Activated CD8-positive, alpha-beta T cell treated with anti-CD3 and anti-CD28 coated beads for 36 hours (primary cell): ENCODE measurements at regions not wholly inside any gene's neighbourhood (a gene's known extent, or its start where the extent isn't known, plus 50 kb on each side); places are given as distances from the start of the nearest gene placed in this dataset.

Experiments used
- ATAC-seq: fragments of 200-7000 bp; cut with Tn5 transposase; one replicate; pipeline ENCODE4 v1.10.0; 2021; ENCODE audit warnings: mild to moderate bottlenecking, moderate library complexity
- CTCF ChIA-PET: fragments of 350-600 bp; sonication (Branson Sonifier 250); formaldehyde crosslinking; loops from one replicate; lab custom pipeline; 2021; ENCODE audit warnings: antibody characterized with exemption; lab: Charles Lee
- POLR2A ChIA-PET: fragments of 350-600 bp; sonication (Branson Sonifier 250); formaldehyde crosslinking; loops from one replicate; lab custom pipeline; 2021; ENCODE audit warnings: antibody characterized with exemption; lab: Charles Lee
- DNase-seq: peaks from one replicate; pipeline ENCODE4 v3.0.0-alpha.2; 2020
- H3K27ac Mint-ChIP-seq: one replicate; pipeline ENCODE4 v1.8.0; 2021; ENCODE audit warnings: mild to moderate bottlenecking, mixed read lengths
- H3K27me3 Mint-ChIP-seq: one replicate; pipeline ENCODE4 v1.8.0; 2021; ENCODE audit warnings: mixed read lengths
- H3K36me3 Mint-ChIP-seq: one replicate; pipeline ENCODE4 v1.8.0; 2021; ENCODE audit warnings: low read depth, mixed read lengths
- H3K4me1 Mint-ChIP-seq: one replicate; pipeline ENCODE4 v1.8.0; 2021; ENCODE audit warnings: low read depth, mixed read lengths
- H3K4me3 Mint-ChIP-seq: one replicate; pipeline ENCODE4 v1.8.0; 2021; ENCODE audit warnings: mild to moderate bottlenecking, moderate library complexity, mixed read lengths
- H3K9me3 Mint-ChIP-seq: one replicate; pipeline ENCODE4 v1.8.0; 2021; ENCODE audit warnings: mixed read lengths
- CTCF ChIP-seq: fragments of 200-600 bp; IDR thresholded peaks from one replicate; pipeline ENCODE4 v1.8.0; 2022; ENCODE audit warnings: antibody characterized with exemption, mild to moderate bottlenecking
- intact Hi-C: fragments of 100-400 bp; cut with micrococcal nuclease; formaldehyde crosslinking; loops from one replicate; pipeline ENCODE4 v1.10.0; 2022

- Mint-ChIP-seq H3K4me3 (no peak overlapping the region), H3K4me1 (no peaks in the 10 kb centered on the region), H3K27me3 (no peaks in the 10 kb centered on the region), H3K27ac (no peak overlapping the region), H3K36me3 (no peaks in the 10 kb centered on the region), H3K9me3 (peaks cover 5% of the 10 kb centered on the region)
- ChIA-PET CTCF (no interaction called here), POLR2A (no interaction called here)
- DNase-seq (no peak), ATAC-seq (no peak)
- no peak for TF ChIP-seq CTCF
- intact Hi-C loops: no loop called here
These were observed 1211.9 kb upstream of the MIR17HG start for GRCh38 chr13:90135558-90135957.

GRCh38 chr13:90142251-90142650 is 1205.2 kb upstream of the MIR17HG start:
- intact Hi-C loops: no loop called here
- DNase-seq: no peak
- H3K4me1 Mint-ChIP-seq: no peaks in the 10 kb centered on the region
- peaks cover 7% of the 10 kb centered on the region for H3K9me3 Mint-ChIP-seq
- H3K27me3 Mint-ChIP-seq: no peaks in the 10 kb centered on the region
- ChIA-PET CTCF (no interaction called here), POLR2A (no interaction called here)
- no peak for ATAC-seq
- no peak overlapping the region for H3K27ac Mint-ChIP-seq
- no peak overlapping the region for H3K4me3 Mint-ChIP-seq
- no peaks in the 10 kb centered on the region for H3K36me3 Mint-ChIP-seq
- TF ChIP-seq CTCF: no peak

GRCh38 chr13:90154311-90154960 is 1193.1 kb upstream of the MIR17HG start:
- ChIA-PET POLR2A (no interaction called here), CTCF (no interaction called here)
- Mint-ChIP-seq H3K4me1 (no peaks in the 10 kb centered on the region), H3K27me3 (no peaks in the 10 kb centered on the region), H3K36me3 (no peaks in the 10 kb centered on the region), H3K4me3 (no peak overlapping the region), H3K9me3 (peaks cover 8% of the 10 kb centered on the region), H3K27ac (no peak overlapping the region)
- intact Hi-C loops: no loop called here
- DNase-seq: no peak
- ATAC-seq: no peak
- TF ChIP-seq CTCF: no peak

- Mint-ChIP-seq H3K9me3 (peaks cover 9% of the 10 kb centered on the region), H3K27me3 (no peaks in the 10 kb centered on the region), H3K27ac (no peak overlapping the region), H3K36me3 (no peaks in the 10 kb centered on the region), H3K4me1 (no peaks in the 10 kb centered on the region), H3K4me3 (no peak overlapping the region)
- POLR2A ChIA-PET: no interaction called here
- no peak for DNase-seq
- TF ChIP-seq CTCF: no peak
- no peak for ATAC-seq
- intact Hi-C loops: no loop called here
- CTCF ChIA-PET: no interaction called here
These were observed 1191.1 kb upstream of the MIR17HG start for GRCh38 chr13:90156390-90156789.

- intact Hi-C loops: no loop called here
These were observed 1178.5 kb upstream of the MIR17HG start for GRCh38 chr13:90168953-90169352.

More at GRCh38 chr13:90168953-90169352, 1178.5 kb upstream of the MIR17HG start:
- Mint-ChIP-seq H3K4me1 (no peaks in the 10 kb centered on the region), H3K9me3 (peaks cover 13% of the 10 kb centered on the region), H3K36me3 (no peaks in the 10 kb centered on the region), H3K4me3 (no peak overlapping the region), H3K27me3 (no peaks in the 10 kb centered on the region), H3K27ac (no peak overlapping the region)
- ChIA-PET POLR2A (no interaction called here), CTCF (no interaction called here)
- ATAC-seq (no peak), DNase-seq (no peak)
- TF ChIP-seq CTCF: no peak
